K562 (cell line): ENCODE measurements at regions not wholly inside any gene's neighbourhood (a gene's known extent, or its start where the extent isn't known, plus 50 kb on each side); places are given as distances from the start of the nearest gene placed in this dataset.

Experiments used
- ATAC-seq: fragments of 200-7000 bp; cut with Tn5 transposase; 3 replicates; pipeline ENCODE4 v1.9.1; 2020; ENCODE audit warnings: moderate library complexity
- BruUV-seq: library from RNA; stranded (reverse); fragments of 400-500 nt; replicated peaks from 2 replicates; lab custom pipeline; 2021; lab: Mats Ljungman, UMichigan
- CTCF ChIA-PET: fragments of 300-600 bp; formaldehyde crosslinking; extraction: SDS; loops from one replicate; lab custom pipeline; 2021; ENCODE audit warnings: low intra/inter-chr PET ratio; lab: Yijun Ruan, JAX
- POLR2A ChIA-PET: fragments of 300-600, 350-650 bp; sonication (Branson Sonifier 250); formaldehyde crosslinking; extraction: SDS; loops from one replicate; lab custom pipeline; 2021; ENCODE audit warnings: antibody characterized with exemption, inconsistent platforms; lab: Yijun Ruan, JAX
- DNase-seq, 4 experiments: peaks; one replicate each; pipeline versions ENCODE4 v3.0.0 to v3.0.0-alpha.2; 2011 to 2018; ENCODE audit warnings: low spot score in 3 of 4, mixed read lengths in 3 of 4; ENCODE audit errors: extremely low read depth in 1 of 4
- FAIRE-seq: peaks from 2 replicates; lab custom pipeline; 2011; peaks lifted over from hg19 to GRCh38; lab: Jason Lieb, UNC
- H2AFZ ChIP-seq: 2 replicates; pipeline ENCODE4 v1.6.0; 2011; ENCODE audit warnings: low read depth, low read length, control low read depth, inconsistent platforms
- H3K27ac ChIP-seq: fragments of 200-600 bp; 3 replicates; pipeline ENCODE4 v1.8.0; 2011; ENCODE audit warnings: low read depth, mild to moderate bottlenecking, control low read depth, inconsistent platforms, low read length, moderate library complexity, mixed read lengths; ENCODE audit errors: extremely low read depth
- H3K27me3 ChIP-seq, 2 experiments: fragments of 300-600 bp in 1 of 2; 2 replicates in 1 of 2; 3 replicates in 1 of 2; pipeline versions ENCODE4 v1.6.0 to v1.8.0; 2011; ENCODE audit warnings: inconsistent platforms in 2 of 2, low read length in 2 of 2, mild to moderate bottlenecking in 1 of 2, mixed read lengths in 1 of 2, moderate library complexity in 1 of 2; ENCODE audit not compliant: control insufficient read depth in 2 of 2, insufficient read depth in 2 of 2
- H3K36me3 ChIP-seq: fragments of 300-600 bp; 3 replicates; pipeline ENCODE4 v1.8.0; 2011; ENCODE audit warnings: mild to moderate bottlenecking, low read length, inconsistent platforms; ENCODE audit not compliant: control insufficient read depth, insufficient read depth
- H3K4me1 ChIP-seq, 2 experiments: fragments of 200-600 bp in 1 of 2; replicated peaks in 1 of 2; 2 replicates in 1 of 2; 3 replicates in 1 of 2; pipeline versions ENCODE4 v1.5.1 to v1.8.0; 2011; ENCODE audit warnings: inconsistent platforms in 2 of 2, low read length in 2 of 2, mild to moderate bottlenecking in 1 of 2, mixed read lengths in 1 of 2, moderate library complexity in 1 of 2; ENCODE audit not compliant: control insufficient read depth in 2 of 2, insufficient read depth in 2 of 2
- H3K4me2 ChIP-seq: 2 replicates; pipeline ENCODE4 v1.6.1; 2011; ENCODE audit warnings: low read length, control low read depth, inconsistent platforms, mixed read lengths; ENCODE audit not compliant: insufficient read depth
- H3K4me3 ChIP-seq: fragments of 200-600 bp; sonication (generic), shearing (Covaris generic); 2 replicates; pipeline ENCODE4 v1.5.1; 2016; ENCODE audit warnings: control low read depth, inconsistent platforms
- H3K79me2 ChIP-seq: fragments of 200-600 bp; 3 replicates; pipeline ENCODE4 v1.8.0; 2011; ENCODE audit warnings: low read length, inconsistent platforms; ENCODE audit not compliant: control insufficient read depth, insufficient read depth
- H3K9ac ChIP-seq, 2 experiments: 2 replicates each; pipeline versions ENCODE4 v1.6.0 to v1.6.1; 2011; ENCODE audit warnings: low read depth in 2 of 2, low read length in 2 of 2, control low read depth in 1 of 2, inconsistent platforms in 1 of 2, mild to moderate bottlenecking in 1 of 2, mixed read lengths in 1 of 2; ENCODE audit not compliant: insufficient read depth in 1 of 2
- H3K9me1 ChIP-seq: one replicate; pipeline ENCODE4 v1.6.0; 2011; ENCODE audit warnings: inconsistent platforms, mild to moderate bottlenecking, low read length, moderate library complexity; ENCODE audit not compliant: control insufficient read depth, insufficient read depth
- H3K9me3 ChIP-seq: replicated peaks from 2 replicates; pipeline ENCODE4 v1.5.1; 2011; ENCODE audit warnings: low read depth, low read length, inconsistent platforms; ENCODE audit not compliant: control insufficient read depth, insufficient read depth
- H4K20me1 ChIP-seq: replicated peaks from 2 replicates; pipeline ENCODE4 v1.6.1; 2011; ENCODE audit warnings: low read length, inconsistent platforms, mixed read lengths; ENCODE audit not compliant: control insufficient read depth, insufficient read depth
- ARHGAP35 ChIP-seq: fragments of 450-650 bp; IDR thresholded peaks from 2 replicates; pipeline ENCODE4 v1.6.1; 2018; ENCODE audit not compliant: partially characterized antibody
- BRD9 ChIP-seq: fragments of 450-650 bp; IDR thresholded peaks from 2 replicates; pipeline ENCODE4 v1.6.1; 2018; ENCODE audit warnings: low read depth; ENCODE audit not compliant: partially characterized antibody
- CREB1 ChIP-seq, 2 experiments: sonication (generic) in 1 of 2; formaldehyde crosslinking in 1 of 2; IDR thresholded peaks; 2 replicates each; pipeline versions ENCODE4 v1.6.1 to v1.8.0; 2012 to 2022; ENCODE audit warnings: inconsistent platforms in 1 of 2, mild to moderate bottlenecking in 1 of 2, missing genetic modification reagents in 1 of 2, moderate library complexity in 1 of 2
- DPF2 ChIP-seq: fragments of 450-650 bp; IDR thresholded peaks from 2 replicates; pipeline ENCODE4 v1.6.1; 2016
- KDM4B ChIP-seq, 2 experiments: fragments of 450-650 bp in 1 of 2; sonication (generic) in 1 of 2; IDR thresholded peaks; 2 replicates each; pipeline ENCODE4 v1.6.1; 2016 to 2017; ENCODE audit warnings: borderline replicate concordance in 2 of 2, antibody characterized with exemption in 1 of 2, low read depth in 1 of 2, mild to moderate bottlenecking in 1 of 2
- RFX7 ChIP-seq: fragments of 250-450 bp; sonication (Bioruptor Pico); IDR thresholded peaks from 2 replicates; pipeline ENCODE4 v1.5.1; 2021; ENCODE audit warnings: mild to moderate bottlenecking
- ZNF134 ChIP-seq: fragments of 250-450 bp; sonication (Bioruptor Pico); conservative IDR thresholded peaks from 2 replicates; pipeline ENCODE4 v1.4.0; 2020
- ZNF197 ChIP-seq: fragments of 200-800 bp; sonication (Bioruptor generic); IDR thresholded peaks from 2 replicates; pipeline ENCODE4 v1.6.1; 2016; ENCODE audit warnings: low read depth, missing genetic modification characterization, missing compliant biosample characterization
- WGBS: fragments of 100-300 bp; shearing (Covaris generic); methylation state at CpG from one replicate; pipeline ENCODE4 v1.1.6; 2016; ENCODE audit warnings: low coverage, mixed read lengths; ENCODE audit not compliant: insufficient coverage; ENCODE audit errors: missing lambda C conversion rate; 5-methylcytosine and 5-hydroxymethylcytosine counted together
- in situ Hi-C: fragments of 300-500 bp; cut with MboI; formaldehyde crosslinking; loops from 4 replicates; pipeline ENCODE4 v1.15.0; 2018; ENCODE audit warnings: inconsistent platforms, mixed read lengths
- intact Hi-C: fragments of 100-400 bp; cut with micrococcal nuclease; formaldehyde crosslinking; loops from 2 replicates; pipeline ENCODE4 v1.14.2; 2022
- TF ChIP-seq, protein P1 (sequence below): sonication (generic); formaldehyde crosslinking; IDR thresholded peaks from 2 replicates; pipeline ENCODE4 v1.9.0; 2022; ENCODE audit warnings: mild to moderate bottlenecking, missing genetic modification reagents
- TF ChIP-seq, protein P2 (sequence below): sonication (generic); formaldehyde crosslinking; IDR thresholded peaks from 2 replicates; pipeline ENCODE4 v1.8.0; 2023; ENCODE audit warnings: mild to moderate bottlenecking, missing genetic modification reagents
- TF ChIP-seq, protein P3 (sequence below): IDR thresholded peaks from 2 replicates; pipeline ENCODE4 v1.6.1; 2011; ENCODE audit not compliant: insufficient read length; ENCODE audit errors: extremely low read depth
- TF ChIP-seq, protein P4 (sequence below): fragments of 250-450 bp; sonication (Bioruptor Pico); IDR thresholded peaks from 2 replicates; pipeline ENCODE4 v1.5.1; 2021; ENCODE audit warnings: mild to moderate bottlenecking
- TF ChIP-seq, protein P5 (sequence below): fragments of 200-800 bp; sonication (Bioruptor generic); IDR thresholded peaks from 2 replicates; pipeline ENCODE4 v1.6.1; 2017; ENCODE audit warnings: missing genetic modification characterization, missing compliant biosample characterization
- TF ChIP-seq, protein P6 (sequence below), 3 experiments: IDR thresholded peaks in 2 of 3; conservative IDR thresholded peaks in 1 of 3; 2 replicates each; pipeline ENCODE4 v1.5.1; 2011 to 2012; ENCODE audit warnings: low read length in 3 of 3, mild to moderate bottlenecking in 3 of 3, control low read depth in 2 of 3, improper control_type of control experiment in 1 of 3, inconsistent platforms in 1 of 3, low read depth in 1 of 3, mixed read lengths in 1 of 3, moderate library complexity in 1 of 3; ENCODE audit not compliant: insufficient read depth in 2 of 3

DNA sequence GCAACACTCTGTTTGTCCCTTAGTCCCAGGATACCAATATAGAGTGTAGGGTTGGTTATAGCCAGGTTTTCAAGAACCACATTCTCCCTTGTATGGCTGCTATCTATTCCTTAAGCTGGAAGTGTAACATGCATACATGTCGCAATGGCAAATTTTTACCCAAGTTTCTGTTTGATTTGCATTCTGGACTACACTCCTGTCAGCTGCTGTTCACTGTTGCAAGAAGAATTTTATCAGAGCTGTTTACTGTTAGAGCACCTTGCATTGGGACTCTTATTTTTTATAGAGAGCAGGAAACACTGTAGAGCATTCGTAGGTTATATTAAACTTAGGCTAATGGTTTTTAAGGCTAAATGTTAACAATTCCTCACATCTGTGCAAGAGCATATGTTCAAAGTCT lies 376.0 kb upstream of the LRFN5 start:
- no peak for DNase-seq
- H3K4me1 ChIP-seq = no peaks in the 10 kb centered on the region
- no peak overlapping the region for H3K27ac ChIP-seq
- H3K9me3 ChIP-seq = no peaks in the 10 kb centered on the region
- WGBS = 0% methylated on average over 2 of the region's 2 CpGs
- no peak for TF ChIP-seq ARHGAP35
- TF ChIP-seq, protein P1, sequence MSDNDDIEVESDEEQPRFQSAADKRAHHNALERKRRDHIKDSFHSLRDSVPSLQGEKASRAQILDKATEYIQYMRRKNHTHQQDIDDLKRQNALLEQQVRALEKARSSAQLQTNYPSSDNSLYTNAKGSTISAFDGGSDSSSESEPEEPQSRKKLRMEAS (CRISPR knock-in tag) = no peak
- TF ChIP-seq, protein P2, sequence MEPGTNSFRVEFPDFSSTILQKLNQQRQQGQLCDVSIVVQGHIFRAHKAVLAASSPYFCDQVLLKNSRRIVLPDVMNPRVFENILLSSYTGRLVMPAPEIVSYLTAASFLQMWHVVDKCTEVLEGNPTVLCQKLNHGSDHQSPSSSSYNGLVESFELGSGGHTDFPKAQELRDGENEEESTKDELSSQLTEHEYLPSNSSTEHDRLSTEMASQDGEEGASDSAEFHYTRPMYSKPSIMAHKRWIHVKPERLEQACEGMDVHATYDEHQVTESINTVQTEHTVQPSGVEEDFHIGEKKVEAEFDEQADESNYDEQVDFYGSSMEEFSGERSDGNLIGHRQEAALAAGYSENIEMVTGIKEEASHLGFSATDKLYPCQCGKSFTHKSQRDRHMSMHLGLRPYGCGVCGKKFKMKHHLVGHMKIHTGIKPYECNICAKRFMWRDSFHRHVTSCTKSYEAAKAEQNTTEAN (CRISPR knock-in tag) = no peak
- TF ChIP-seq, protein P3, sequence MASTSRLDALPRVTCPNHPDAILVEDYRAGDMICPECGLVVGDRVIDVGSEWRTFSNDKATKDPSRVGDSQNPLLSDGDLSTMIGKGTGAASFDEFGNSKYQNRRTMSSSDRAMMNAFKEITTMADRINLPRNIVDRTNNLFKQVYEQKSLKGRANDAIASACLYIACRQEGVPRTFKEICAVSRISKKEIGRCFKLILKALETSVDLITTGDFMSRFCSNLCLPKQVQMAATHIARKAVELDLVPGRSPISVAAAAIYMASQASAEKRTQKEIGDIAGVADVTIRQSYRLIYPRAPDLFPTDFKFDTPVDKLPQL = no peak
- no peak for TF ChIP-seq BRD9
- no peak for TF ChIP-seq ZNF197 (CRISPR knock-in tag)
- no peak for TF ChIP-seq KDM4B (IDR thresholded peaks at IDR 0.05; ENCODE audit: borderline replicate concordance in 2 of 2, low read depth in 1 of 2)
- TF ChIP-seq, protein P4, sequence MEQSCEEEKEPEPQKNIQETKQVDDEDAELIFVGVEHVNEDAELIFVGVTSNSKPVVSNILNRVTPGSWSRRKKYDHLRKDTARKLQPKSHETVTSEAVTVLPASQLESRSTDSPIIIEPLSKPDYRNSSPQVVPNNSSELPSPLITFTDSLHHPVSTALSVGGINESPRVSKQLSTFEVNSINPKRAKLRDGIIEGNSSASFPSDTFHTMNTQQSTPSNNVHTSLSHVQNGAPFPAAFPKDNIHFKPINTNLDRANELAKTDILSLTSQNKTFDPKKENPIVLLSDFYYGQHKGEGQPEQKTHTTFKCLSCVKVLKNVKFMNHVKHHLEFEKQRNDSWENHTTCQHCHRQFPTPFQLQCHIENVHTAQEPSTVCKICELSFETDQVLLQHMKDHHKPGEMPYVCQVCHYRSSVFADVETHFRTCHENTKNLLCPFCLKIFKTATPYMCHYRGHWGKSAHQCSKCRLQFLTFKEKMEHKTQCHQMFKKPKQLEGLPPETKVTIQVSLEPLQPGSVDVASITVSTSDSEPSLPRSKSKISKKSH (CRISPR knock-in tag) = no peak
- no peak for TF ChIP-seq CREB1 (IDR thresholded peaks at IDR 0.05)
- no peak for TF ChIP-seq CREB1 (CRISPR knock-in tag; IDR thresholded peaks at IDR 0.05)
- TF ChIP-seq RFX7 (CRISPR knock-in tag) = no peak
- no peak for TF ChIP-seq DPF2
- TF ChIP-seq, protein P5, sequence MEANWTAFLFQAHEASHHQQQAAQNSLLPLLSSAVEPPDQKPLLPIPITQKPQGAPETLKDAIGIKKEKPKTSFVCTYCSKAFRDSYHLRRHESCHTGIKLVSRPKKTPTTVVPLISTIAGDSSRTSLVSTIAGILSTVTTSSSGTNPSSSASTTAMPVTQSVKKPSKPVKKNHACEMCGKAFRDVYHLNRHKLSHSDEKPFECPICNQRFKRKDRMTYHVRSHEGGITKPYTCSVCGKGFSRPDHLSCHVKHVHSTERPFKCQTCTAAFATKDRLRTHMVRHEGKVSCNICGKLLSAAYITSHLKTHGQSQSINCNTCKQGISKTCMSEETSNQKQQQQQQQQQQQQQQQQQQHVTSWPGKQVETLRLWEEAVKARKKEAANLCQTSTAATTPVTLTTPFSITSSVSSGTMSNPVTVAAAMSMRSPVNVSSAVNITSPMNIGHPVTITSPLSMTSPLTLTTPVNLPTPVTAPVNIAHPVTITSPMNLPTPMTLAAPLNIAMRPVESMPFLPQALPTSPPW (CRISPR knock-in tag) = no peak
- TF ChIP-seq, protein P6, sequence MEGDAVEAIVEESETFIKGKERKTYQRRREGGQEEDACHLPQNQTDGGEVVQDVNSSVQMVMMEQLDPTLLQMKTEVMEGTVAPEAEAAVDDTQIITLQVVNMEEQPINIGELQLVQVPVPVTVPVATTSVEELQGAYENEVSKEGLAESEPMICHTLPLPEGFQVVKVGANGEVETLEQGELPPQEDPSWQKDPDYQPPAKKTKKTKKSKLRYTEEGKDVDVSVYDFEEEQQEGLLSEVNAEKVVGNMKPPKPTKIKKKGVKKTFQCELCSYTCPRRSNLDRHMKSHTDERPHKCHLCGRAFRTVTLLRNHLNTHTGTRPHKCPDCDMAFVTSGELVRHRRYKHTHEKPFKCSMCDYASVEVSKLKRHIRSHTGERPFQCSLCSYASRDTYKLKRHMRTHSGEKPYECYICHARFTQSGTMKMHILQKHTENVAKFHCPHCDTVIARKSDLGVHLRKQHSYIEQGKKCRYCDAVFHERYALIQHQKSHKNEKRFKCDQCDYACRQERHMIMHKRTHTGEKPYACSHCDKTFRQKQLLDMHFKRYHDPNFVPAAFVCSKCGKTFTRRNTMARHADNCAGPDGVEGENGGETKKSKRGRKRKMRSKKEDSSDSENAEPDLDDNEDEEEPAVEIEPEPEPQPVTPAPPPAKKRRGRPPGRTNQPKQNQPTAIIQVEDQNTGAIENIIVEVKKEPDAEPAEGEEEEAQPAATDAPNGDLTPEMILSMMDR (IDR thresholded peaks at IDR 0.05 in 2 of 3, conservative IDR thresholded peaks at IDR 0.05 in 1 of 3; ENCODE audit: insufficient read depth in 2 of 3, low read depth in 1 of 3, low read length in 3 of 3) = no peak
- no peak for TF ChIP-seq ZNF134
- TF ChIP-seq, all 486 proteins: peak for 0
- ATAC-seq (no peak), FAIRE-seq (no peak)
- in situ Hi-C loops = no loop called here
- no peaks in the 10 kb centered on the region for H3K36me3 ChIP-seq
- POLR2A ChIA-PET = no interaction called here
- CTCF ChIA-PET = no interaction called here
- no peaks in the 10 kb centered on the region for H3K9me1 ChIP-seq
- no peak overlapping the region for H3K9ac ChIP-seq
- no TSS peak for BruUV-seq
- no peak overlapping the region for H3K4me2 ChIP-seq
- H4K20me1 ChIP-seq = no peaks in the 10 kb centered on the region
- H2AFZ ChIP-seq = no peak overlapping the region
- H3K79me2 ChIP-seq = no peaks in the 10 kb centered on the region
- intact Hi-C loops = no loop called here
- H3K27me3 ChIP-seq = no peaks in the 10 kb centered on the region
- no peak overlapping the region for H3K4me3 ChIP-seq
